ENCODE measurements at regions not wholly inside any gene's neighbourhood (a gene's known extent, or its start where the extent isn't known, plus 50 kb on each side); places are given as distances from the start of the nearest gene placed in this dataset.
"Not testable (repeated sequence)": the region's sequence is repeated elsewhere in the genome, so short reads cannot be mapped to it uniquely, and the experiment has no call there.

DNA sequence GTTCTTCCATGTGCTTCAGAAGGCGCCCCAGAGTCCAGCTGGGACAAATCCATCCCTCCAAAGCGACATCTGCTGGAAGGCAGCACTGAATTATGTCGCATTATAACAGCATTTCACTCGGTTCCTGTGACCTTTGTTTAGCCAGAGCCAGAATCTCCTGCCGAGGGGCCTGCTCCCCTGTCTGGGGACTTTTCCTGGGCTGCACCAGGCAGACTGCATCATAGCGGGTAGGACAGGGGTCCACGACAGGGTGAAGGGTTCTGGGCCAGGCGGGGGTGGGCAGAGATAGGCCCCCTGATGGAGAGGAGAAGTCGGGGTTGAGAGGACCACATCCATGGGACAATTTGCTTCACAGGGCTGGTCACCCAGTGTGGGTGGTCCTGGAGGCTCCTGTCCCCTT lies 276.9 kb downstream of the MATN1 start:
- DNase-seq = peak; percentile 21
- no peaks in the 10 kb centered on the region for H3K27me3 ChIP-seq (ENCODE audit: control insufficient read depth, insufficient read depth, low read length)
- no peak overlapping the region for H3K4me3 ChIP-seq (ENCODE audit: insufficient read depth, low read depth, low read length)
- no peaks in the 10 kb centered on the region for H3K36me3 ChIP-seq (replicated peaks; ENCODE audit: control insufficient read depth, insufficient read depth, low read length)

DNA sequence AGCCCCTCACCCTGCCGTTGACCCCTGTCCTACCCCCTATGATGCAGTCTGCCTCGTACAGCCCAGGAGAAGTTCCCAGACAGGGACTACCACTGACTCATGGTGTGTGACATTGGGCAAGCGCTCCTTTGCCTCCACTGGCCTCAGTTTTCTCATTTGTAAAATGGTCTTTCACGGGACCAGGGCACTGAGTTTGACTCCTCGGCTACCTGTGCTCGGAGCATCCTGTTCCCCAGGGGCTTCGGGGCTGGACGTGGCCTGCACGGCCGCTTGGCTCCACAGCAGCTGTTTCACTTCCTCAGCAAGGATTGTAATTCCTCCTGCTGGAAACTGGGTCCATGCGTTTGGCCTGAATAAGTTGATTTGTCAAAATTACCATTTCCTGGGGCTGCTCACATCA lies 277.3 kb downstream of the MATN1 start:
- DNase-seq = peak; percentile 21
- H3K4me3 ChIP-seq (ENCODE audit: insufficient read depth, low read depth, low read length) = no peak overlapping the region
- H3K27me3 ChIP-seq (ENCODE audit: control insufficient read depth, insufficient read depth, low read length) = no peaks in the 10 kb centered on the region
- no peaks in the 10 kb centered on the region for H3K36me3 ChIP-seq (replicated peaks; ENCODE audit: control insufficient read depth, insufficient read depth, low read length)

DNA sequence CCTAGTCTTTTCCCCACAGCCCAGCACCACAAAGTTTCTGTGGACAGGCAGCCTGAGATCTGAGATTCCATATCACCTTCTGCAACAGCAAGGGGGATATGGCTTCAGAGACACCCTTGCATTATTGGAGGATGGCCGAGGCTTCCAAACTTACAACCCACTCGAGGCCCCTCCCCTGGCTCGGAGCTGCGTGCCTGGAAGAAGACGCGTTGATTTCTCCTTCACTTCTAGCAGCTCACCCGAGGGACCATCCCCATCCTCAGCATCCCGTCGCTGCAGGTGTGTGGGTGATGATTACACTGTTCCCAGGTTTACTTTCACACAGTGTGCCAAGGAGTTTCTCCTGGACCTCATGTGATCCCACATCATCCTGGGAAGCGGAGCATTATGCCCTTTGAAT lies 277.9 kb downstream of the MATN1 start:
- peak; percentile 16 for DNase-seq
- no peaks in the 10 kb centered on the region for H3K36me3 ChIP-seq (replicated peaks; ENCODE audit: control insufficient read depth, insufficient read depth, low read length)
- H3K4me3 ChIP-seq (ENCODE audit: insufficient read depth, low read depth, low read length) = no peak overlapping the region
- no peaks in the 10 kb centered on the region for H3K27me3 ChIP-seq (ENCODE audit: control insufficient read depth, insufficient read depth, low read length)

DNA sequence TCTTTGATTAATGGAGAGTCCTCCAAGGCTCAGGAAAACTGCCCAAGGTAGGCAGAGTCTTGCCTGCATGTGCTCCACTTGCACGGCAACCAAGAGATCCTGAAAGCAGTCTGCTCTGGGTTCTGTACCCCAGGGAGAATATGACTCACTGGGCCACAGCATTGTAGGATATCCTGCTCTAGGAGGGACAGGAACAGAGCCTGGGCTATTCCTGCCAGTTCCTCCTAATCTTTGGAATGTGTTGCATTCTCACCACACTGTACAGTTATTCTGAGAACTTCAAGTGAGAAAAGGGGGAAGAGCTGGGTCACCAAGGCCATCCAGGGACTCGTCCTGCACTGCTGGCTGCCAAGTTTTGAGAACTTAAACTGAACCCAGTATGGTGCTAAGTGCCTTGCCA lies 278.5 kb downstream of the MATN1 start:
- Histone ChIP-seq H3K4me3 (ENCODE audit: insufficient read depth, low read depth, low read length) (no peak overlapping the region), H3K27me3 (ENCODE audit: control insufficient read depth, insufficient read depth, low read length) (no peaks in the 10 kb centered on the region), H3K36me3 (replicated peaks; ENCODE audit: control insufficient read depth, insufficient read depth, low read length) (no peaks in the 10 kb centered on the region)
- no peak for DNase-seq

DNA sequence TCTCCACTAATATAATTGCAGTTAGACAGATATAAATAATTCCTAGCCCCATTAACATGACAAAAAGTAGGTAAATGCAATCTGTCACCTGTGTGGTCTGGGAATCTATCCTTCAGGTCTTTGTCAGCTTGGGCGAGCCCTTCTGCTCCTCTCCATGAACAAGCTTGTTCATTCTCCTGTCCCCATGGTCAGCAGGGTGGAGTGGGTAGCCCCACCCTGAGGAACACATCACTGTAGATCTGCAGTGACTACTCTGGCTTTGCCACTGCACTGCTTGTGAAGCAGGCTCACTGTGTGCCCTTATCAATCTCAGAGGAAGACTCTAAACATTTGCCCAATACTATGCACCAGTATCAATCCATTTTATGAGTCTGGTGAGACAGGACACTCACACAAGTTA lies 279.0 kb downstream of the MATN1 start:
- no peaks in the 10 kb centered on the region for H3K36me3 ChIP-seq (replicated peaks; ENCODE audit: control insufficient read depth, insufficient read depth, low read length)
- no peak overlapping the region for H3K4me3 ChIP-seq (ENCODE audit: insufficient read depth, low read depth, low read length)
- H3K27me3 ChIP-seq (ENCODE audit: control insufficient read depth, insufficient read depth, low read length) = no peaks in the 10 kb centered on the region
- DNase-seq = no peak

DNA sequence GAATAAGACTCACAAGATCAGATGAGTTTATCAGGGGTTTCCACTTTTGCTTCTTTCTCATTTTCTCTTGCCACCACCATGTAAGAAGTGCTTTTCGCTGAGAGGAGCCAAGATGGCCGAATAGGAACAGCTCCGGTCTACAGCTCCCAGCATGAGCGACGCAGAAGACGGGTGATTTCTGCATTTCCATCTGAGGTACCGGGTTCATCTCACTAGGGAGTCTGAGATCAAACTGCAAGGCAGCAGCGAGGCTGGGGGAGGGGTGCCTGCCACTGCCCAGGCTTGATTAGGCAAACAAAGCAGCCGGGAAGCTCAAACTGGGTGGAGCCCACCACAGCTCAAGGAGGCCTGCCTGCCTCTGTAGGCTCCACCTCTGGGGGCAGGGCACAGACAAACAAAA lies 285.1 kb downstream of the MATN1 start:
- H3K36me3 ChIP-seq (replicated peaks; ENCODE audit: control insufficient read depth, insufficient read depth, low read length); H3K4me3 ChIP-seq (ENCODE audit: insufficient read depth, low read depth, low read length); H3K27me3 ChIP-seq (ENCODE audit: control insufficient read depth, insufficient read depth, low read length); DNase-seq: not testable (repeated sequence)

DNA sequence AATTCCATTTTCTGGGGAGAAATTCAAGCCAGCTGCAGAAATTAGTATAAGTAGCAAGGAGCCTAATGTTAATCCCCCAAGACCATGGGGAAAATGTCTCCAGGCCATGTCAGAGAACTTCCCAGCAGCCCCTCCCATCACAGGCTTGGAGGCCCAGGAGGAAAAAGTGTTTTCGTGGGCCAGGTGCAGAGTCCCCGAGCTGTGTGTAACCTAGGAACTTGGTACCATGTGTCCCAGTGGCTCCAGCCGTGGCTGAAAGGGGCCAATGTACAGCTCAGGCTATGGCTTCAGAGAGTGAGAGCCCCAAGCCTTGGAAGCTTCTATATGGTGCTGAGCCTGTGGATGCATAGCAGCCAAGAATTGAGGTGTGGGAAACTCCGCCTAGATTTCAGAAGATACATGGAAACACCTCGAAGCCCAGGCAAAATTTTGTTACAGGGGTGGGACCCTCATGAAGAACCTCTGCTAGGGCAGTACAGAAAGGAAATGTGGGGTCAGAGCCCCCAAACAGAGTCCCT lies 286.3 kb downstream of the MATN1 start:
- DNase-seq = no peak
- no peaks in the 10 kb centered on the region for H3K36me3 ChIP-seq (replicated peaks; ENCODE audit: control insufficient read depth, insufficient read depth, low read length)
- no peaks in the 10 kb centered on the region for H3K27me3 ChIP-seq (ENCODE audit: control insufficient read depth, insufficient read depth, low read length)
- no peak overlapping the region for H3K4me3 ChIP-seq (ENCODE audit: insufficient read depth, low read depth, low read length)

DNA sequence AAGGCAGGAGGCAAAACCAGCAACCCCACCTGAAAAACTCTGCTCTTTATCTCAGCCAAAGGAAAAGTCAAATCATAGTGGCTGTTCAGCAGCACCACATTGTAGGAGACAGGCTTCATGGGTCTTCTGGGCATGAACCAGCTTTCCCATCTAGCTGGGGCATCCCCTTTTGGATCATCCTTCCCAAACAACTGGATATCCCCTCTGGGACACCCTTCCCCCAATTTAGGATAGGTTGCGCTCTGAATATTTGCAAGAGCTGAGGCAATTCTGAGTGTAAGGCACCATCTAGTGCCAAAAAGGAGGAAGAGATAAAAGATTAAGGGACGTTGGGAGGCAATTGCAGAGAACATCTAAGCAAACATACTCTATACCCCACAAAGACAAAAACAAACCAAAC lies 295.8 kb downstream of the MATN1 start:
- H3K4me3 ChIP-seq (ENCODE audit: insufficient read depth, low read depth, low read length) = no peak overlapping the region
- peak; percentile 55 for DNase-seq
- H3K27me3 ChIP-seq (ENCODE audit: control insufficient read depth, insufficient read depth, low read length) = no peaks in the 10 kb centered on the region
- no peaks in the 10 kb centered on the region for H3K36me3 ChIP-seq (replicated peaks; ENCODE audit: control insufficient read depth, insufficient read depth, low read length)

DNA sequence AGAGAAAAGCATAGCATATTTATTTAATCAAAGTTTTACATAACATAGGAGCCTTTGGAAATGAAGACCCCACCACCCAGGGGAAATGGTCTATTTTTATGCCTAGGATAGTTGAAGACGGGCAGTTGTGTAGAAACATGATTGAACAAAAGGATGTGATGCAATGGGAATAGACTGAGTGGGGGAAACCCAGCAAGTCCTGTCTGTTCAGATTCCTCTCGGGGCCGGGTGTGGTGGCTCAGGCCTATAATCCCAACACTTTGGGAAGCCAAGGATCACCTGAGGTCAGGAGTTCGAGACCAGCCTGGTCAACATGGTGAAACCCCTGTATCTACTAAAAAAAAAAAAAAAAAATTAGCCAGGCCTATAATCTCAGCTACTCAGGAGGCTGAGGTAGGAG lies 298.3 kb downstream of the MATN1 start:
- Histone ChIP-seq H3K36me3 (replicated peaks; ENCODE audit: control insufficient read depth, insufficient read depth, low read length) (no peaks in the 10 kb centered on the region), H3K27me3 (ENCODE audit: control insufficient read depth, insufficient read depth, low read length) (no peaks in the 10 kb centered on the region), H3K4me3 (ENCODE audit: insufficient read depth, low read depth, low read length) (no peak overlapping the region)
- no peak for DNase-seq

DNA sequence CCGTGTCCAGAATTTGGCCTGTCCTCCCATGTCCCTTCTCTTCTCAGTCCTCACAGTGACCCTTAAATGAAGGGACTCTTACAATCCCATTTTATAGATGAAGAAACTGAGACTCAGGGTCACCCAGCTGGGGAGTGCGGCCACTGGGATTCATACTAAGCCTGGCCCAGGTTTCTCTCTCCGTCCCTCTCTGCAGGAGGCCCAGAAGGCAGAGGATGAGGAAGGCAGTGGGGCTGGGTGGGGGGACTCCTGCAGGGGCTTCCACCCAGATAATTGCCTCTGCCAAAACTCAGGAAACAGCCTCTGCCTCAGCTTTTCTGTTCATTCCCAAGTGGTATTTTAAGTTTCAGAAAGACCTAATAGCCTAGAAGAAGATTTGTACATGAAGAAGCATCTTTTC lies 299.8 kb downstream of the MATN1 start:
- Histone ChIP-seq H3K36me3 (replicated peaks; ENCODE audit: control insufficient read depth, insufficient read depth, low read length) (no peaks in the 10 kb centered on the region), H3K4me3 (ENCODE audit: insufficient read depth, low read depth, low read length) (no peak overlapping the region), H3K27me3 (ENCODE audit: control insufficient read depth, insufficient read depth, low read length) (no peaks in the 10 kb centered on the region)
- no peak for DNase-seq

DNA sequence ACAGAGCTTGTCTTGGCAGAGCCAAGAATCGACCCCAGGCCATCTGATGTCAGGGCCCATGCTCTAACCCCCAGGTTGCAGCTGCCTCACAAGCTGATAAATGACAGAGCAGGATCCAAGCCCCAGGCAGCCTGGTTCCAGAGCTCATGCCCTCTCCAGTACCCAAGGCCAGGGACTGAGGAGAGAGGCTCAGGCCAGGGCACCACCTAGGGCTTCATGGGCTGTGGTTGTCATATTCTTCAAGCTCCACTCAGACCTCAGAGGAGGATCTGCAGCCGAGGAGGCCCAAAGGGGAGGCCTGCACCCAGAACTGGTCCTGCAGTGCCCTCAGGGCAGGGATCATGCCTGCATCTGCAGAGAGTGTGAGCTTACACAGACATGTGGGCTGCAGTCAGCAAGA lies 301.1 kb downstream of the MATN1 start:
- Histone ChIP-seq H3K36me3 (replicated peaks; ENCODE audit: control insufficient read depth, insufficient read depth, low read length) (no peaks in the 10 kb centered on the region), H3K27me3 (ENCODE audit: control insufficient read depth, insufficient read depth, low read length) (no peaks in the 10 kb centered on the region), H3K4me3 (ENCODE audit: insufficient read depth, low read depth, low read length) (no peak overlapping the region)
- no peak for DNase-seq

DNA sequence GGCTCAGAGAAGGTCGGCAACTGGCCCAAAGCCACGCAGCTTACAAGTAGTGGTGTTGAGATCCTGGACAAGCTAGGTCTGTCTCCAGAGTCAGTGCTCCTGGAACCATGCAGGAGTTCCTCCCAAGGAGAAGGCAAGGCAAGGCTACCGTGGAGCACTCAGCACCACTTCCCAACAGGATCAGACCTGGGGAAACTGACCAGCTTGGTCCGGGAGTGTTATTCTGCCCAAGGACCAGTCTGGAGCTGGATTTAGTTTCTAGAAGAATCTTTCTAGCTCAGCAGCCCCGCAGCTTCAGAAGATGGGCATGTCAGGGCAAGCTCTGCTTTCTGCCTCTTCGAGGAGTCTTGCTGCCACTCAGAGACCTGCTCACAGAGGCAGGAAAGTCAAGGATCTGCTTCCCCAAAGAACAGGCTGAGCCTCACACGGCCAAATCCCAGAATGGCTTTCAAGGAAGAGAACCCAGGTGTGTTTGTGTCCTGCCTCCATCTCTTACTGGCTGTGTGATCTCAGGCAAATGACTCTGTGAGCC lies 302.8 kb downstream of the MATN1 start:
- H3K36me3 ChIP-seq (replicated peaks; ENCODE audit: control insufficient read depth, insufficient read depth, low read length) = no peaks in the 10 kb centered on the region
- DNase-seq = no peak
- H3K4me3 ChIP-seq (ENCODE audit: insufficient read depth, low read depth, low read length) = no peak overlapping the region
- no peaks in the 10 kb centered on the region for H3K27me3 ChIP-seq (ENCODE audit: control insufficient read depth, insufficient read depth, low read length)

DNA sequence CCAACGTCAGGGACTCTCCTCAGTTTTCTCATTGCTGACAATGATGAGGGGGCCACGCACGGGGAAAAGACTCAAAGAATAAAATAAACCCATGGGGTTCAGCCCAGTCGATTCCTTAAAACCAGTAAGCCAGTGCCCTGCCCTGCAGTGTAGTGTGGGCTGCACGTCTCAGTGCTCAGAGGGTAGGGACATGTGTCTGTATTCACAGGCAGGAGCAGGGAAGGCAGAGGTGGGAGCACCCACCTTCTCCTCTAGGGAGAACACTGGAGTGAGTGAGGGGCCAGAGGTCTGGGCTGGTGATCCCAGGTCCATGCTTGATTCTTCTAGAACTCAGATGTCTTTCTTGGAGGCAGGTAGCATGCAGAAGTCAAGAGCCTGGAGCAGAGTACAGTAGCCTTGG lies 303.6 kb downstream of the MATN1 start:
- H3K27me3 ChIP-seq (ENCODE audit: control insufficient read depth, insufficient read depth, low read length) = no peaks in the 10 kb centered on the region
- no peaks in the 10 kb centered on the region for H3K36me3 ChIP-seq (replicated peaks; ENCODE audit: control insufficient read depth, insufficient read depth, low read length)
- DNase-seq = no peak
- no peak overlapping the region for H3K4me3 ChIP-seq (ENCODE audit: insufficient read depth, low read depth, low read length)

DNA sequence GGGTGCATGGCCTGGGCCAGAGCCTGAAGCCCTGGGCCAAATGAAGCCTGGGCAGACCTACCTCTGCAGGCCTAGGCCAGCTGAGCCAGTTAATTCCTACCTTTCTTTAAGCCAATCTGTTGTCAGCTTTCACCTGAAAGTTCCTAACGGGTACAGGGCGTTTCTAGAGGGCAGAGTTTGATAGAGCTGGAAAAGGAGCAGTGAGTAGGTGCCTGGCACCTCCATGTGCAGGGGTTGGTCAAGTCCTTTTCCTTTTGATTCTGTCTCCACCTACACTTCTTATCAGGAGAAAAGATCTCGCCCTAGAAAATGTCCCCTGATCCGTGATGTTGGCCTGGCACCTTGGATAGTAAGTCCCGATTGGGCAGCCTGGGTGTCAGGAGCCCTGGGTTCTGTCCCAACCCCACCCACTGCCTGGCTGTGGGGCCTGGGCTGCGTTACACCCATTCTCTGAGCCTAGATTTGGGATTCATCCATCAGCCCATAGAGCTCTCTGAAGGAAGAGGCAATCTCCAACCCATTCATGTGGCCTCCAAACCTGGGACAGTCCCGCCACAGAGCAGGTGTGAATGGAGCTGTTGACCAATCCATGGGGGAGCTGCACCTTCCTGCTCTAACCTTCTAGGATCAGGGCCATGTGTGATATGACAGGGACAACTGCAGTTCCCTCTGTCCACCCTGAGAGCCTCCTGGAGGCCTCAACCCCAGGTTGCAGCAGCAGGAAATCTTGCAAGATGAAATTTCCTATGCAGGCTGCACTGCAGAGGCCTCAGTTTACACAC lies 304.3 kb downstream of the MATN1 start:
- no peak for DNase-seq
- Histone ChIP-seq H3K4me3 (ENCODE audit: insufficient read depth, low read depth, low read length) (no peak overlapping the region), H3K36me3 (replicated peaks; ENCODE audit: control insufficient read depth, insufficient read depth, low read length) (no peaks in the 10 kb centered on the region), H3K27me3 (ENCODE audit: control insufficient read depth, insufficient read depth, low read length) (no peaks in the 10 kb centered on the region)

DNA sequence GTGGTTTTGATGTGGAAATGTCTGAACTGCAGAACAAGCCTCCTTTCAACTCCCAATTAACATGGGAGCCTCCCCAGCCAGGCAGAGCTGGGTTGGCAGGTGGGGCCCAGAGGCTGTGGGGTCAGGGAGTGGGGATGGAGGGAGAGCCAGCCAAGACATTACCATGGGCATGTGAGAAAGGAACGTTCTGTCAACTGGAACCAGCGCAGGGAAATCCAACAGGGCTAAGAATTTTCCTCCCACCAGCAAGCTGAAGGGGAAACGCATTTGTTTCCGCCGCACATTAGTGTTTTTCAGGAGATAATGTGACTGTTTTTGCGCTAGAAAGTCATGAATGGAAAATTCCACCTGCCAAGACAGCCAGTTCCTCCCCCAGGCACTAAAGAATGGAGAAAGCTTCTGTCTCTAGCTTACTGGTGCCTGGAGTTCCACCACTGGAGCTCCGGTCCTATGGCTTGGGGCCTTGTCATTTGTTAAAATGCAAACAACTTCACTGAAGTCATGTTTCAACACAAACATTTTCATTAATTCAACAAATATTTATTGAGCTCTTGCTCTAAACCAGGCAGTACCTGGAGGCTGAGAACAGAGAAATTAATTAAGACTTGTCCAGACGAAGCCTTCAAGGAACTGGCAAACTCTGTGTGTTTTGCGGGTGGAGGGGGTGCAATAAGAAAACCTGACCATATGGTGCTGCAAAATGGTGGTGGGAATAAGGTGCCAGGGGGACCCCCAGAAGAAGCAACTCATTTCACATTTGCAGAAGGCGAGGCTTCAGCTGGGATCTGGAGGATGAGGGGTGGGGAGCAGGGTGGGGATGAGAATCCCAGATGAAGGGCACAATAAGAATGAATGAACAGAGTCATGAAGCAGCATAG lies 305.1 kb downstream of the MATN1 start:
- H3K27me3 ChIP-seq (ENCODE audit: control insufficient read depth, insufficient read depth, low read length) = no peaks in the 10 kb centered on the region
- H3K4me3 ChIP-seq (ENCODE audit: insufficient read depth, low read depth, low read length) = no peak overlapping the region
- DNase-seq = peak; percentile 39
- H3K36me3 ChIP-seq (replicated peaks; ENCODE audit: control insufficient read depth, insufficient read depth, low read length) = no peaks in the 10 kb centered on the region

All from H7 (cell line).